Left kidney (tissue), 1 donor: ENCODE measurements at regions not wholly inside any gene's neighbourhood (a gene's known extent, or its start where the extent isn't known, plus 50 kb on each side); places are given as distances from the start of the nearest gene placed in this dataset.
"Not testable (repeated sequence)": the region's sequence is repeated elsewhere in the genome, so short reads cannot be mapped to it uniquely, and the experiment has no call there.

Experiments
- DNase-seq: peaks from one replicate; pipeline ENCODE4 v3.0.0-alpha.2; 2013

DNA sequence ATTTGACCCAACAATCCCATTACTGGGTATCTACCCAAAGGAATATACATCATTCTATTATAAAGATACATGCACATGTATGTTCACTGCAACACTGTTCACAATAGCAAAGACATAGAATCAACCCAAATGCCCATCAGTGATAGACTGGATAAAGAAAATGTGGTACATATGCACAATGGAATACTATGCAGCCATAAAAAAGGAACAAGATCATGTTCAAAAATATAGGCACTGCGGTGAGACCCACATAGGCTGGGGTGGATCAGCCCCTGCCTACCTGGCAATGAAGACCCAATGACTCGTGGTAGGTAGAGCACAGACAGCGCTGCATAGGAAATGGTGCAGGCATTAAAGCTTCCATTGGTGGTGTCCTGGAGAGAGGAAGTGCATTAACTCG is 88.6 kb upstream of the NFIL3 start:
- DNase-seq = not testable (repeated sequence)

- no peak for DNase-seq
These were observed 80.0 kb upstream of the NFIL3 start for GRCh38 chr9:91503673-91504081.

- DNase-seq = no peak
These were observed 79.5 kb upstream of the NFIL3 start for GRCh38 chr9:91502913-91503672.

- DNase-seq = peak; percentile 60
These were observed 78.8 kb upstream of the NFIL3 start for GRCh38 chr9:91502475-91502874.

DNA sequence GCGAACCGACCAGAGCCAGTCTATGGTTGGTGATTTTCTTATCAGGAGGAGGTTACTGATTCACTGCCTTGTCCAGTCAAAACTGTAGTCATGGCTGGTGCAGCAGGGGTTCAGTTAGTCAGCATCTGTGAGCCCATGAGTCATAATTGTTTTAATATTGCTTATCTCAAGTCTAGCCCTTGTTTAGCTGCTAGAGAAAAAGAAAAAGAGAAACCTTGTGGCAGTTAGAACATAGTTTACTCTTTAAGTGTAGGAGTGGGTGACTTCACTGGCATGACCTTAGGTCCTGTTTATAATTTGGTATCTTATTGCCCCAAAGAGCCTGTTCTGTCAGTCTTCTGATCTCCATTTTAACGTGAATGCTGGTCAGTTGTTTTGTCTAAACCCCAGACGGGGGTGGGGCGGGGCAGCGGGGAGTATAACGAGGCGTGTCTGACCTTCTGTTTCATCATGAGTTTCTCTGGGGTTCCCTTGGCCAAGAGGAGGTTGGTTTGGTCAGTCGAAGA is 76.9 kb upstream of the NFIL3 start:
- DNase-seq = no peak

- no peak for DNase-seq
These were observed 72.7 kb upstream of the NFIL3 start for GRCh38 chr9:91496351-91496750.

DNA sequence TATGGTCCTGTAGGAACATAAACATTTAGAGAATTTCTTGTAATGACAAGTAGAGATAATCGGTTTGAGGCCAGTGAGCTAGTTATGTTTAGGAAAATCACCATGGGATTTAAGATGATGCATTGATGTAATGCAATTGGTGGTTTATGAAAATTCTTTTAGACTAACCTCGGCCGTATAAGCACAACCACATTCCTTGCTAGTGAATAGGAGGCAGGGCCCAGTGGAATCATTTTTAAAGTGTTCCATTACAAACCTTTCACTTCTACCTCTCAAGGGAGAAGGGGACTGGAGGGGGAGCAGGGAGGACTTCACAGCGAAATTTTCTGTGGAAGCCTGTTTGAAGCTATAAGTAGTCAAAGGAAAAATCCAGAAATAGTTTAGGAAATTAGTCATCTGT is 71.8 kb upstream of the NFIL3 start:
- DNase-seq = no peak

GRCh38 chr9:91494751-91495150 is 71.1 kb upstream of the NFIL3 start:
- no peak for DNase-seq

DNA sequence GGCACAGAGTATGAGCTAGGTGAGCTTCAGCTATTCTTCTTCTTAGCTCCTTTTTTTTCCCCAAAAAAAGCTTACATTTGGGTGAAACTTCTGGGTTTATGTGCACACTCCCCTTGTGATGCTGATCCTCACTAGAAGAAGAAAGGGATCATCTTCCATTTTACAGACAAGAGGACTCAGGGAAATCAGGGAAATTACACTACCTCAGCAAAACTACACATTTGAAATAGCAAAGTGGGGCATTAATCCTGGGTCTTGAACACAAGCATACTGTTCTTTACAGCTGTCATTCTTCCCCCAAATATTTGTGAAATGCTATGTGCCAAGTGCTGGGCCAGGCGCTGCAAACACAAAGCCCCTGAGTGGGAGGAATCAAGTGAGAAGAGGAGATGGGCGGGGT is 68.6 kb upstream of the NFIL3 start:
- no peak for DNase-seq

- DNase-seq = no peak
These were observed 68.0 kb upstream of the NFIL3 start for GRCh38 chr9:91491624-91492023.

DNA sequence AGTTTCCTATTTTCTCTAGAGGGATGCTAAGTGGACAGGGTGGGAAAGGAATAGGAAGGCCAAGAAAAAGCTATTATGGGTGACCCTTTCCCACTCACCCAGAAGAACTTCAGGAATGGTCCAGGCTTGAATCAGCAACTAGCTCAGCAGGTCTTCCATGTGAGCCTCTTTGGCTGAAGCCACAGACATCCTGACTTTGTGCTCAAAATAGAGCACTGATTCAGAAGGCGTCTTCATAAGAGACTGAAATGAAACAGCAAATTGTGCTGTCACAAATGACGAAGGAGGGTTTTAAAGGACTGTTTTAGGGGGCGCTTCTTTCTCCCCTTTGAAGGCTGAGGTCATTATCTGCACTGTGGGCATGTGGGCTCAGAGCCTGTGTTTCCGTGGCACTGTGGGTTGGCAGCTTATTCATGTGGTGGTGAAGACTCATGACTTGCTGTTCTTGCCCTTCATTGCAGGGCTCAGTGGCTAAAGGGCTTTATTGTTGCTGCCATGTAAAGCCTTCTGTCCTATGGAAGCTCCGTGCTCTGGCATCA is 65.8 kb upstream of the NFIL3 start:
- no peak for DNase-seq

GRCh38 chr9:91488341-91488740 is 64.7 kb upstream of the NFIL3 start:
- no peak for DNase-seq

DNA sequence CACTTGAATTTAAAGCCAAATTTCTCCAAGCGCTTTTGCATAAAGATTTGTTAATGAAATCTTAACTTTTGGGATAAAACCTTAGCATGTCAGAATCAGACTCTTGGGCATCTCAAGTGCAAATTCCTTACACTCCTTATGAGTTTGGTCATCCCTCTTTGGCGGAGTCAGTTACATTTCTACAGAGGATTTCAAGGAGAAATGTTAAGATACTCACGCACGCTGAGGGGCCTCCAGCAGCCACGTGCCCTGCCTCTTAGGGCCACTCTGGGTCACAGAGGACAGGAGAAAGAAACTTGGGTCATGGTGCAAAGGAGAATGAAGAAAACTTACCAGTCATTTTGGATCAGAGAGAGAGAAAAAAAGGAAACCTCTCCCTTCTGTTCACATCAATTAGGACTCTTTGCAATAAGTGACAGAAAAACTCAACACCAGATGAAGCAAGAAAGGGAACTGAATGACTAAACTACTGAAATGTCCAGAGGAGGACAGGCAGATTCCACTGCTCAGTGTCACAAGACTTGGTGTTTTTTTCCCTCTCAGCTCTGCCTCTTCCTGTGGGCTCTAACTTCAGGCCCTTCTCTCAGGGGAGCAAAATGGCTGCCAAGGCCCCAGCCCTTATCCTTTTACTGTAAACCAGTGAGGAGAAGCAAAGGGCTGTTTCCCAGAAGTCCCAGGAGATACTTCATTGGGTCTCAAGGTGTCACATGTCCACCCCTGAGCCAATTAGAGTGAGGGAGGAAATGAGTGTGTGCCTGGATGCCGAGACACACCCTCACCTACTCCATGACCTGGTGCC is 63.3 kb upstream of the NFIL3 start:
- DNase-seq = no peak

DNA sequence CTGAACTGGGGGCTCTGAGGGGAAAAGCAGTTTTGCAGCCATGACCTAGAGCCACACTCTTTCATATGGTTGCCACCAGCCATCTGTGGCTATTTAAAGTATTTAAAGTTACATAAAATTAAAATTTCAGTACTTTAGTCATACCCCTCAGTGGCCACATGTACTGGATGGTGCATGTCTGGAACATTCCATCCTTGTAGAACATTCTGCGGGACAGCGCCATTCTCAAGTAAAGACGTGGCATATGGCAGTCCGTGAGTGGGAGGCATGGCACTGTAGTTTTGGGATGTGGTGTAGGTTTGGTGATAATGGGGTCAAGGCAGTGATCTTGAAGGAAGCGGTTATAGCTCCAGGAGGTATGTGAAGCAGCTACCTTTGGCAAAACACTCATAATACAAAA is 61.4 kb upstream of the NFIL3 start:
- no peak for DNase-seq

GRCh38 chr9:91483835-91484234 is 60.2 kb upstream of the NFIL3 start:
- no peak for DNase-seq

GRCh38 chr9:91483189-91483691 is 59.6 kb upstream of the NFIL3 start:
- no peak for DNase-seq

DNA sequence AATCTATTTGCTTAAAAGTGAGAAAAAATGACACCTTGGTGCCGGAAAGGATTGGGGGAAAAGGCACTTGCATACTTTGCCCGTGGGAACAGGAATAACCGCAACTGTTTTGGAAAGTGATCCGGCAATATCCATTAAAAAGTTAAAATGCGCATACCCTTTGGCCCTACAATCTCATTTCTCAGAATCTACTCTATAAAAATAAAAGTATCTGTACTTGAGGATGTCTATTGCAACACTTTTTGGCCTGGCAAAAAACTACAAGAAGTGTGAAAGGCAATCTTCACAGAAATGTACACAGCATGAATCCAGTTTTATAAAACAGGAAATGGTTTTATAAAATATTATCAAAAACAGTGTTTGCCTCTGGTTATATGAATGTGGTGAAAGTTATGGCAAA is 58.3 kb upstream of the NFIL3 start:
- no peak for DNase-seq

DNA sequence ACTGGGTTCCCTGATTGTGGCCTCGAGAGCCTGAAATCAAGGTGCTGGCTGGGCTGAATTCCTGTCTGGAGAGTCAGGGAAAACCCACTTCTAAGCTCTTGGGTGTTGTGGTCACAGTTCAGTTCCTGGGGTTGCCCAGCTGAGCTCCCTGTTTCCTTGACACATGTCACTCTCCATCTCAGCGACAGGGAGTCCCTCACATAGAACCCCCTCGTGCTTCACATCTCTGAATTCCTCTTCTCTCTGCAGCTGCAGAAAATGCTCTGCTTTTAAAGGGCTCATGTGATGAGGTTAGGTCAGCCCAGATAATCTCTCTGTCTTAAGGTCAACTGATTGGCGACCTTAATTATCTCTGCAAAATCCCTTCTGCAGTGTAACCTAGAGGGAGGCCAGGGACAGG is 53.5 kb upstream of the NFIL3 start:
- DNase-seq = no peak

- no peak for DNase-seq
These were observed 51.0 kb upstream of the NFIL3 start for GRCh38 chr9:91474656-91475055.
